COLO668 (cell line): ENCODE measurements at regions not wholly inside any gene's neighbourhood (a gene's known extent, or its start where the extent isn't known, plus 50 kb on each side); places are given as distances from the start of the nearest gene placed in this dataset.
"Not testable (repeated sequence)": the region's sequence is repeated elsewhere in the genome, so short reads cannot be mapped to it uniquely, and the experiment has no call there.

Experiments
- DNase-seq: peaks from one replicate; lab custom pipeline; 2025; ENCODE audit not compliant: unreplicated experiment; lab: John Stamatoyannopoulos, UW

DNA sequence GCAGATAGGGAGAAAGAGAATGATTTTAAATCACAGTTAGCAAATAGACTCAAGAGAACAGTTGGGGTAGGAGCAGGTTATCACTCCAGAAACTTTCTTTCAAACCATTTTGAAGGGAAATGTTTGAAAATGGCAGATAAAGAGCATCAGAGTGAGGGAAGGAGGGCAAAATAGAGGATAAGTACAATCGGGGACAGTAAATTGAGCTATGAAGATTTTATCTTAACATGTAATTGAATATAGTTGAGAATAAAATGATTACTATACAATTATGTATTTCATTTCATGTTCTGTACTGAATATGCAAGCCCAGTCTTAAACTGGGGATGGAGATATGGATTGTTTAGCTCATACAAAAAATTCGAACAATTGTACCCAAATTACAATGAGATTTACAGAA lies 54.0 kb downstream of the MAP10 start:
- DNase-seq = no peak

DNA sequence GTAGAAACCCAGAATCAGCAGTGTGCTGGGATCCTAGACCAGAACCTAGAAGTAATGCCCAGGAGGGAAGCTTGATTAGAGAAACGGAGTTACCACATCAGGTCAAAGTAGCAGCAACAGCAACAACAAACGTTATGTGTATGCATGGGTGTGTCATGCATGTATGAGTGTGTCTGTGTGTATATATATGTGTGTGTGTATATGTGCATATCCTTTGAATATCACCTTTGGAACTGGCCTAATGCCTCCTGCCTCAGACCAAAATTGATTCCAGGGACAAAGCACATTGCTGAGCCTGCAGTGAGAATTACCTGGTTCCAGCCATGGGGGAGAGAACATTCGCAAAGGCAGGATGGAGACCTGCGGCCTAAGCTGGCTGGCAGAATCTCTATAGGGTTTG lies 55.9 kb downstream of the MAP10 start:
- DNase-seq = no peak

- no peak for DNase-seq
These were observed 58.5 kb downstream of the MAP10 start for GRCh38 chr1:232863544-232864275.

DNA sequence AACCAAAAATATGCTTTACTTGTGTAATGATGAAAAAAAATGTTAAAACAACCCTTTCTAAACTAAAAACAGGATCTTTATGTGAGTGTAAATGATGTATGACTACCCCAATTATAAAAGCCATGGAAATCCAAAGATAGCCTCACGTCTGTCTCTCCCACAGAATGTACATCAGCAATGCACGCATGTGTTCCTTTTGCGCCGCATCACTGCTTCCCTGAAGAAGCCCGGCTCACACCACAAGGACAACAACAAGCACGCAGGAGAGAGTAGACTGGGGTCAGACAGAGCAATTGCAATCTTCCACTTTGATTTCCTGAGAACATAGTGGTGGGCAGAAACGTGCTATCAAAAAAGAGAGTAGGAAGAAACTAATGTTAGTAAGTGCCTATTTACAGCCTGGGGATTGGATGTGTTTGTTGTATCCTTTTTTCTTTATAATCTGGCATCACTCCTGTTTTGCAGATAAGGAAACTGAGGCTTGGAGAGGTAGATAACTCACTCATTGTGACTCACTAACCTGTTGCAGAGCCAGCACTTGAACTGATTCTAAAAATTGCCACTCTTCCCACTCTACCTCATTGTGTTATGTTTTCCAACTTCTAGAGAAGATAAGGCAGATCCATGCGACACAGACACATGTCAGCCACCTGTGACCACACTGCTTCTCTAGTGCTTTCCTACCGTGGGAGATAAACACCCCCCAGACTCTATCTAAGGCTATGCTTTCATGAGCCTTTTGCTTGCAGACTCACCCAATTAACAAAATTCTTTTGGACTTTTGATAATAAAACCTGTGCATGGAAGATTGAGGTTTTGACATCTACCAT lies 60.1 kb downstream of the MAP10 start:
- no peak for DNase-seq

GRCh38 chr1:232868793-232869491 lies 63.7 kb downstream of the MAP10 start:
- DNase-seq = no peak

- not testable (repeated sequence) for DNase-seq
These were observed 66.2 kb downstream of the MAP10 start for GRCh38 chr1:232871291-232871969.

GRCh38 chr1:232872284-232872683 lies 67.1 kb downstream of the MAP10 start:
- no peak for DNase-seq

DNA sequence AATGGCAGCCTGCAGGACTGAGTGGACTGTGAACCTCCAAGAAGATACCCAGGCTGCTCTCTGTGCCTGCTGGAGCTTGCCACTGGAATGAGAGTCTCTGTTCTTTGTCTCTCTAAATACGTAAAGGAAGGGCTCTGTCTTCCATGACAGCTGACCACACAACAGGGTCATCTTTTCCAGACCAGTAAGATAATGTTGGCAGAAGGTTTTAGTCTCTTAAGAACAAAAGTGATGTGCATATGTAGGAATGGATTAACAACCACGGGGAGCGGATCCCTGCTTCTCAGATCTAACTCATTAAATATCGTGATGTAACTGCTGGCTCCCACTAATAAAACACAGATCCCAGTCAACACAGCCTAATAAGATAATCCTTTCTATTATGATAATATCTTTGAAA lies 67.5 kb downstream of the MAP10 start:
- no peak for DNase-seq

DNA sequence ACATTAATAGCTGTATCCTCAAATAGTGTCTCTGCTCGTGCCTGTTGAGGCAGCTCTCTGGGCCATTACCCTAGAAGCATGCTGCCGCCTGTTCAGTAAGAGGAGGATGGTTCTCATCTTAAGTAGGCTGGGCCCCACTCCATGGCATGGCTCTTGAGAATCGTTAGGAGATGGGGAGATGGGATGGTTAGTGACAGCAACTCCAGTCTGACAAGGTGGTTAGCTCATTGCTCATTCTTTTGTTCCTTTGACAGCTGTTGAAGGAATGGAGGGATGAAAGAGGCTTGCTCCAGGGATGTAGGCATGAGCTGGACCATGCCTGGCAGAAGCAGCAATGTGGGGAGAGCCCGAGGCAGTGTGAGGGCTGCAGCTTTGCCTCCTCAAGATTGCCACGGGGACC lies 68.2 kb downstream of the MAP10 start:
- no peak for DNase-seq

DNA sequence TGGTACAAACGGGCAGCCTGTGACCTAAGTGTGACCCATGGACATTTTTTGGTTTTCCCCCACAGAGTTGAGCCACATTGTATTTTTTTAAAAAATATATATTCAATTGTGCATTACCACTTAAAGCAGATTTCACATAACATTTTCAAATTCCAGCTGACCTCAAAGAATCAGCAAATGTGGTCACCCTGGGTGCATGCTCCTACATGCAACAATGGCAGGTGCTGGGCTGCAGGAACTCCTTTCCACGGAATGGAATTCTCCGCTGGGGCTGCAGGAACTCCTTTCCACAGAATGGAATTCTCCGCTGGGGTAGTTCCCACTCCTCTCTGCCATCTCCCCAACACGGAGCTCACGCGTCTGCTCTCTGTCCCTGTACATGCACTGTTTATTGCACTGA lies 68.7 kb downstream of the MAP10 start:
- DNase-seq = no peak

GRCh38 chr1:232875536-232875935 lies 70.3 kb downstream of the MAP10 start:
- no peak for DNase-seq

GRCh38 chr1:232876506-232877364 lies 71.5 kb downstream of the MAP10 start:
- DNase-seq = no peak

DNA sequence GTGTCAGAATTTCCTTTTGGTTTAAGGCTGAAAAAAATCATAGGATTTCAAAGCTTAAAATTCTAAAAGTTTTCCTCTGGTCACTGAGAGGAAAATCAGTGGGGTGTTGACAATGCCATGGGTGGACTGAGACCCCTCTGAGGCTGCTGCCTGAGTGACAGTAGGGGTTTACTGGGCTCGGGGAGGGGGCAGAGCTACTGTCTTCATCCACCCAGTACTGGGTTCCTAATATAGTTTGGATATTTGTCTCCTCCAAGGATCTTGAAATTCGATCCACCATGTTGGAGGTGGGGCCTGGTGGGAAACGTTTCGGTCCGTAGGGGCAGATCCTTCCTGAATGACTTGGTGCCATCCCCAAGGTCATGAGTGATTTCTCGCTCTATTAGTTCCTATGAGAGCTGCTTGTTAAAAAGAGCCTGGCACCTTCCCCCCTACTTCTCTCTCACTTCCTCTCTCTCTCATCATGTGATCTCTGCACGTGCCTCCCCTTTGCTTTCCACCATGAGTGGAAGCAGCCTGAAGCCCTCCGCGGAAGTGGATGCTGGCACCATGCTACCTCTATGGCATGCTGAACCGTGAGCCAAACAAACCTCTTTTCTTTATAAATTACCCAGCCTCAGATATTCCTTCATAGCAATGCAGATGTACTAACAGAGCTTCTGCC lies 72.3 kb downstream of the MAP10 start:
- no peak for DNase-seq

GRCh38 chr1:232878086-232878485 lies 72.3 kb upstream of the NTPCR start:
- DNase-seq = no peak

GRCh38 chr1:232880354-232880753 lies 70.1 kb upstream of the NTPCR start:
- DNase-seq = peak; percentile 23

DNA sequence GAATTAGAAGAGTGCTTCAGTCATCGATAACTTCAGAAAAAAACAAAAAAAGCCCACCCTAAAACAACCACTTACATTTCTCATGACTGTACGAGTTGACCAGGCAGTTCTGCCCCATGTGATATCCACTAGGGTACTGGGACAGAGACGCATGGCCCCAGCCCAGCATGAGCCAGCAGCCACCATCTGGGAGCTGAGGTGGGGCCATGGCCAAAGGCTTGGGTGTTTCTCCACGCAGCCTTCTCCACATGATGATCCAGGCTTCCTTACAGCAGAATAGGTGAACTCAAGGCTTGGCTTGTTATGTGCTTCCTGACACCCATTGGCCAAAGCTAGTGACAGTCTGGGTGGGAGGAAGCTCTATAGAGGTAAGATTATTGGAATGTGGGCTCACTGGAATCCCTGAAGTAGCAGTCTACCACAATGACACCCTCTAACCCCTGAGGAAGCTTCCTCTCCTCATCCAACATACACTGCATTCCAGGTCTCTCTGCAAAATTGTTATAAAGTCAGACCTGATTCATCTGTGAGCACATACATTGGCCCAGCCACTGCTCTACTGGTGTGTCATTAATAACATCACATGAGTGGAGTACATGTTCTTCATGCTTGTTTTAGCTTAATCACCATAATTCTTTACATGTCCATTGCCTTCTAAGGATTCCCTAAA lies 66.3 kb upstream of the NTPCR start:
- no peak for DNase-seq

GRCh38 chr1:232886271-232886670 lies 64.1 kb upstream of the NTPCR start:
- DNase-seq = no peak

DNA sequence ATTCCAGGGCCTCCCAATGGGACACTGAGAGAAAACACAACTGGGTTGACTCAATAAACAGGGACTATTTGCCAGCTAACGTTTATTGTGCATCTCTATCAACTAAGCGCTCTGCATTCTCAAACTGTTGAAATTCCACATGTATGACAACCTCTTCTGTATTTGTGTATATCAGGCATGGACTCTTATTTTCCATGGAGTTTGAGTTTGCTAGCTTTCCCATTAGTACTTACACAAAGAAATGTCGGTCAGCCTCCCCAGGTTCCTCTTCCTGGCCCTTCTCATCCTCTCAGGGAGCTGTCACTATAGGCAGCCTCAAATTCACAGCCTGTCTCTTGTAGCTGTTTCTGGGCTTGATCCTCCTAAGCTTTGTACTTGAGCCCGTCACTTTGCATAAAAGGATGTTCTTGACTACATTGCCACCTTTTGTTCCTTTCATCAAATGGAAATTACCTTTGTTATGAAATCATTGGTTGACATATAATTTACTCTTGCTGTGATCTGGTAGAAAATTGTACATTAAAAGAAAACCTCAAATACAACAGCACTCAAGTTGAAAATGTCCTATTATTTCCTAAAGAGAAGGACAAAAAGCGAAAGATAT lies 60.0 kb upstream of the NTPCR start:
- DNase-seq = no peak

GRCh38 chr1:232891071-232891470 lies 59.3 kb upstream of the NTPCR start:
- DNase-seq = no peak
